ENCODE measurements at regions not wholly inside any gene's neighbourhood (a gene's known extent, or its start where the extent isn't known, plus 50 kb on each side); places are given as distances from the start of the nearest gene placed in this dataset.
A peak's percentile ranks its signal among the peaks of the same experiment; 100 is the strongest.

GRCh38 chr5:93192087-93192486 is 388.9 kb downstream of the NR2F1-AS1 start:
- no peak for DNase-seq
- no peaks in the 10 kb centered on the region for H3K4me1 ChIP-seq
- WGBS, 5 donors, result 48 to 58% (median 54%) methylated on average over 2 of the region's 2 CpGs
- intact Hi-C loops (cut with DNase I; ENCODE audit: low total_unique reads), result no loop called here
- H3K36me3 ChIP-seq, result no peaks in the 10 kb centered on the region
- no peak for TF ChIP-seq POLR2A (IDR thresholded peaks at IDR 0.05)
- TF ChIP-seq POLR2AphosphoS5 (IDR thresholded peaks at IDR 0.05), result no peak
- TF ChIP-seq CTCF (IDR thresholded peaks at IDR 0.05 in 8 of 11, conservative IDR thresholded peaks at IDR 0.05 in 3 of 11), result no peak
- H3K27me3 ChIP-seq (replicated peaks in 1 of 7), result no peaks in the 10 kb centered on the region
- H3K9me3 ChIP-seq, result no peaks in the 10 kb centered on the region
- peak overlapping the region in 2 of 8 donors; percentile 15 to 22 for H3K27ac ChIP-seq
- H3K4me3 ChIP-seq, result no peak overlapping the region

GRCh38 chr5:93191035-93191817 is 389.8 kb downstream of the NR2F1-AS1 start:
- 84 to 93% (median 89%) methylated on average over 11 of the region's 11 CpGs for WGBS, 5 donors
- Histone ChIP-seq H3K27ac (no peak overlapping the region), H3K9me3 (no peaks in the 10 kb centered on the region), H3K4me1 (no peaks in the 10 kb centered on the region), H3K4me3 (no peak overlapping the region), H3K27me3 (replicated peaks in 1 of 7) (no peaks in the 10 kb centered on the region), H3K36me3 (no peaks in the 10 kb centered on the region)
- intact Hi-C loops (cut with DNase I; ENCODE audit: low total_unique reads), result no loop called here
- DNase-seq, result no peak
- TF ChIP-seq POLR2AphosphoS5 (IDR thresholded peaks at IDR 0.05), result no peak
- TF ChIP-seq CTCF (IDR thresholded peaks at IDR 0.05 in 8 of 11, conservative IDR thresholded peaks at IDR 0.05 in 3 of 11), result no peak
- TF ChIP-seq POLR2A (IDR thresholded peaks at IDR 0.05), result no peak

- H3K27ac ChIP-seq, result no peak overlapping the region
- H3K4me1 ChIP-seq, result no peaks in the 10 kb centered on the region
- 37 to 60% (median 42%) methylated on average over 2 of the region's 2 CpGs for WGBS, 5 donors
- no peaks in the 10 kb centered on the region for H3K36me3 ChIP-seq
- no peaks in the 10 kb centered on the region for H3K9me3 ChIP-seq
- DNase-seq, result no peak
- no peaks in the 10 kb centered on the region for H3K27me3 ChIP-seq (replicated peaks in 1 of 7)
- no peak for TF ChIP-seq POLR2AphosphoS5 (IDR thresholded peaks at IDR 0.05)
- no peak for TF ChIP-seq POLR2A (IDR thresholded peaks at IDR 0.05)
- TF ChIP-seq CTCF (IDR thresholded peaks at IDR 0.05 in 8 of 11, conservative IDR thresholded peaks at IDR 0.05 in 3 of 11), result no peak
- H3K4me3 ChIP-seq, result no peak overlapping the region
- intact Hi-C loops (cut with DNase I; ENCODE audit: low total_unique reads), result no loop called here
Measured at GRCh38 chr5:93189707-93190120, 391.3 kb downstream of the NR2F1-AS1 start.

DNA sequence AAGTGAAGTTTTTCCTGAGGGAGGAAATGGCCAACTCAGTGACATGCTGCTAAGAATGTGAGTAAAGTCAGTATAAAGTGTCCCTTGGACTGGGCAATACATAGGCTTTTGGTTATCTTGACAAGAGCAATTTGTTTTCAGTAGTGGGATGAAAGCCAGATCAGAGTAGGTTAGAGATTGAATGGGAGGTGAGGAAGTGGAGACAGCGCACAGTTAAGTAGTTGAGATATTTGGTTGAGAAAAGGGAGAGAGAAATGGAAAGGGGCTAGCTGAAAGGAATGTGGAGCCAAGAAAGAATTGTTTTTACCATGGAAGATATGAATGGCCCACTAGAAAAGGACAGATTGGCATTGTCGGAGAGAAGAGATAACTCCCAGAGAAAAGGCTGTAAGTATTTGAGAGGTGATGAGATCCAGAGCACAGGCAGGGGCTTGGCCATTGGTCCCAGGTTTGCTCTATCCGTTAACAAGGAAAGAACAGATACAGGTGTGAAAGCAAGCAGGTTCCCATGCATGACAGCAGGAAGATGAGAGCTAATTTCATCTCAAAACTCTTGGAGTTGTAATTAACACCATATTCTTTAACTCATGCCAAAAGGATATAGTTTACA is 392.0 kb downstream of the NR2F1-AS1 start:
- TF ChIP-seq POLR2AphosphoS5 (IDR thresholded peaks at IDR 0.05), result no peak
- TF ChIP-seq CTCF (IDR thresholded peaks at IDR 0.05 in 8 of 11, conservative IDR thresholded peaks at IDR 0.05 in 3 of 11), result no peak
- TF ChIP-seq POLR2A (IDR thresholded peaks at IDR 0.05), result no peak
- Histone ChIP-seq H3K4me1 (no peaks in the 10 kb centered on the region), H3K27ac (no peak overlapping the region)

More for the DNA sequence above, 392.0 kb downstream of the NR2F1-AS1 start:
- Histone ChIP-seq H3K36me3 (no peaks in the 10 kb centered on the region), H3K9me3 (no peaks in the 10 kb centered on the region), H3K27me3 (replicated peaks in 1 of 7) (no peaks in the 10 kb centered on the region), H3K4me3 (no peak overlapping the region)
- no peak for DNase-seq
- intact Hi-C loops (cut with DNase I; ENCODE audit: low total_unique reads), result no loop called here
- 79 to 88% (median 83%) methylated on average over 3 of the region's 3 CpGs for WGBS, 5 donors

Data from spleen (tissue), 11 donors.